AML-193 (cell line): ENCODE measurements at regions not wholly inside any gene's neighbourhood (a gene's known extent, or its start where the extent isn't known, plus 50 kb on each side); places are given as distances from the start of the nearest gene placed in this dataset.
"Not testable (repeated sequence)": the region's sequence is repeated elsewhere in the genome, so short reads cannot be mapped to it uniquely, and the experiment has no call there.

Experiments
- DNase-seq, 2 experiments: peaks; one replicate each; lab custom pipeline; 2025; lab: John Stamatoyannopoulos, UW

GRCh38 chr2:176854062-176854461, 358.5 kb upstream of the HNRNPA3 start:
- DNase-seq, result no peak

- DNase-seq, result no peak
Observed at GRCh38 chr2:176854878-176855277, 357.7 kb upstream of the HNRNPA3 start.

GRCh38 chr2:176856683-176857082, 355.9 kb upstream of the HNRNPA3 start:
- no peak for DNase-seq

GRCh38 chr2:176865336-176865735, 347.3 kb upstream of the HNRNPA3 start:
- no peak for DNase-seq

- DNase-seq, result no peak
Observed at GRCh38 chr2:176872406-176872805, 340.2 kb upstream of the HNRNPA3 start.

GRCh38 chr2:176873403-176873802, 339.2 kb upstream of the HNRNPA3 start:
- DNase-seq, result no peak

DNA sequence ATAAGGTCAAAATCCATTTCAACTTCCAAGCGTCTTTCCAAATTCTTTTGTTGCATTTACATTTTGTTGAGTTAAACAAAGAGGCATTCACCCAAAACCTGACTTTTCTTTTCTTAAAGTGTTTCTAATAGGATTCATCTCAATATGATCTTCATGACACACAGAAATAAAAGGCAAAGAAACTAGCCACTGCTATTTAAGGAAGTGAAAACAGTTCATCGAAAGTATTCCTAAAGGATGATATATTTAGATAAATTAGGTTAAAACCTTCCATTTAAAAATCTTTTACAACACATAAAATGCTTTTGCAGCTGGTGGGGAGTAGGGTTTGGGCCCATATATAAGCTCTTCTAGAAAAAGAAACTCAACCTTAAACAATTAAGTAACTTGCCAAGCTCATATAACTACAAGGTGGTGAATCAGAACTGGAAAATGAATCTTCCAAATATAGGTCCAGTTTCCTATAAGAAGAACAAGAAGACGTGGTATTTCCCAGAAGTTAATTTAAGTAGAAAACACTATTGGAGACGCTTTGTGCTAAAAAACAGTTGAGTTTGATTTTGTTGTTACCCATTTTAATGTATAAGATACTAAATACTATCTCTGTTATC, 336.0 kb upstream of the HNRNPA3 start:
- no peak for DNase-seq

DNA sequence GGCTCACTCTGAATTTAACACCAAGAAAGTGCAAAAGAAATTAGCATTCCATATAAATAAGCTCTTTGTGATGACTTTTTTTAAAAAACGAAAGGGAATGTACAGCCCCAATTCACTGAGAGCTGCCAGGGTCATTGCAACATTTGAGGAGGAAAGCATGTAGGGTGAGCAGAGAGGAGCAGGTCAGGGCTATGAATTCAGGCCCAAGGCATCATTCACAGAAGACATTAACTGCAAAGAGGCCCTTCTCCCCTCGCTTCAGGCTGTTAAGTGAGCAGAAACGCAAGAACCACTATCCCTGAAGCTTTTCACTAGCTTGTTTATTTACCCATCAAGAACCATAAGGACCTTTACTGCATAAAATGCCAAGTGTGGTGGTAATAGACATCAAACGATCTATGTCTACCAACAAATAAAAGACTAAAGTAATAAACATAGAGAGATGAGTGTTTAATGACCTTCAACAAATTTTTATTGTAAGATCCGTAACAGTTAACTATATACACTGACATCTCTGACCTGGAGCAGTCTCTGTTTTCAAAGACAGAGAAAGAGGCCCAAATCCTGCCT, 333.1 kb upstream of the HNRNPA3 start:
- no peak for DNase-seq

DNA sequence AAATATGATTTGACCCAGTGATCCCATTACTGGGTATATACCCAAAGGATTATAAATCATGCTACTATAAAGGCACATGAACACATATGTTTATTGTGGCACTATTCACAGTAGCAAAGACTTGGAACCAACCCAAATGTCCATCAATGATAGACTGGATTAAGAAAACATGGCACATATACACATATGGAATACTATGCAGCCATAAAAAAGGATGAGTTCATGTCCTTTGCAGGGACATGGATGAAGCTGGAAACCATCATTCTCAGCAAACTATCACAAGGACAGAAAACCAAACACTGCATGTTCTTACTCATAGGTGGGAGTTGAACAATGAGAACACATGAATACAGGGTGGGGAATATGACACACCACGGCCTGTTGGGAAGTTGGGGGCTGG, 330.5 kb upstream of the HNRNPA3 start:
- not testable (repeated sequence) for DNase-seq

- no peak for DNase-seq
Observed at GRCh38 chr2:176885001-176885643, 327.5 kb upstream of the HNRNPA3 start.

DNA sequence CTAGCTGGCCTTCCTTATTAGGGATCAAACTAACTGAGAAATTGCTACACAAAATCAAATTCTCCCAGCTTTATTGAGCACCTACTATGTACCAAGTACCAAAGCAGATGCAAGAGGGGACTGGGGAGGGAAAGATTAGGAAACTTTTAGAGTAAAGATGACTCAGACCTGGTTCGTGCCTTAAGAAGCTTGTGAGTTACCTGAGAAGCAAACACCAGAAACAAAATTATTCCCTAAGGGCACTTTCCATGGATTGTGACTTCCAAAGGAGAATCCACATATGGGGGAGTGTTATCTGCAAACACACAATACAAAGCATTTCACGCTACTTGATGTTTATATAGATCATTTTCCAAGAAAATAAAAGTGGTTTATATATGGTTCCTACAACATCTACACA, 326.9 kb upstream of the HNRNPA3 start:
- DNase-seq, result no peak

- no peak for DNase-seq
Observed at GRCh38 chr2:176891105-176891504, 321.5 kb upstream of the HNRNPA3 start.

DNA sequence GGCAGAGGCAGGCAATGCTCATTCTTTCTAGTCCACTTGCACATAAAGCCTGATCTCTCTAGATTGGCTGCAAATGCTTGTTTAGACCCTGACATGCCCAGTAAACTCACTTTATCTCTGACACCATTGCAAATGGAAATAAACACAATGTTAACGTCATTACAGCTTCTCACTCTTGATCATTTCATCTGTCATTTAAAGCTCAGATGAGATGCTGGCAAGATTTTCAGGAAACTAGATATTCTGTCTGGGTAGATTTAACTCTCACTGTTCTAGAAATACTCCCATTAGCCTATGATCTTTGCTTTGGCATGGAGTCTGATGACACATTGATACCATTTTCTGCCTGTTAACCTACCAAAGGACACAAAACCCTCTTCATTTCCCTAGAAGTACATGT, 320.7 kb upstream of the HNRNPA3 start:
- DNase-seq, result no peak

DNA sequence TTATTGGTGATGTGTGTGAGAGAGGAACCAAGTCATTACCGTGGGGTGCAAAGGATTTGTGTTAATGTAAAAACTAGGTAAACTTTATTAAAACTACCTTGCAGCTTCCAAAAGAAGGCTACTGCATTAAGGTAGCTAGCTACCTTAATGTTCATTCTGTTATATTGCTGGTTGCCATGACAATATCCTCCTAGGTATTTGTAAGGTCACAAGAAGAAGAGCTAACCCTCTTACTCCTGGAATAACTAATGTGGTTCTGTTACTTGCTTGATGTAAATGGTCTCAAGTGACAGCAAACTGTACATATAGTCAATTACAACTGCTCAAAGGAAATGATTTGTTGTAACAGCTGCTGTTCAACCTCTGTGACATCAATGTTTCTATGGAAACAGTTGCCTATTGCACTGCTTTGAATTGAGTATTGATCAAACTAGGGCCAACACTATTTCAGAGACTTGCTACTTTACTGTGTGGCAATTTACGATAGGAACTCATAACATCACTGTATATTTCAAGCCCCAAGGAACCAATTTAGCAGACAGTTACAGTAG, 319.8 kb upstream of the HNRNPA3 start:
- no peak for DNase-seq

GRCh38 chr2:176895158-176895557, 317.4 kb upstream of the HNRNPA3 start:
- no peak for DNase-seq

DNA sequence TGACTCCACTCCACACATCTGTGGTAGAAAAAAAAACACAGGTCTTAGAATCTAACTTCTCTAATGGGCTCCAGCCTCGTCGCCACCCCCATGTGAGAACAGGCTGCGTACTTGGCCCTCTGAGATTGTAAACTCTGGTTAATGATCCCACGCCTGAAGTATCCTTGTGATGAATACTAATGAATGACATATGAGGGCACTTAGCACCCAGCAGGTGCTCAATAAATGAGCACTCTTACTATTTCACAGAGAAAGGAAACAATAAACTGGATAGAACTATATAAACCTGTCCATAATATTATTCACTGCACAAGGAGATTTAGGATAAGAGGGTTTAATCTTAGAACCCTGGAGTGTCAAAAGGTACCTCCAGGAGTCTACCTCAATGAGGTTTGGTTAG, 310.1 kb upstream of the HNRNPA3 start:
- DNase-seq, result no peak

DNA sequence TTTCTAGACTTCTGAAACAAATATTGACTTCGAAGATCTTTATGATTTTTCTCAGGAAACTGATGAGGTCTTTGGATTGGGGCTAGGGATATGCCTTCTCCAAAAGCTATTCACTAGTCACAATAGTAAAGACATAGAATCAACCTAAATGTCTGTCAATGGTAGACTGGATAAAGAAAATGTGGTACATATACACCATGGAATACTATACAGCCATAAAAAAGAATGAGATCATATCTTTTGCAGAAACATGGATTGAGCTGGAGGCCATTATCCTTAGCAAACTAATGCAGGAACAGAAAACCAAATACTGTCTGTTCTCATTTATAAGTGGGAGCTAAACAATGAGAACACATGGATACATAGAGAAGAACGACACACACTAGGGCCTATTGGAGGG, 308.5 kb upstream of the HNRNPA3 start:
- not testable (repeated sequence) for DNase-seq

- DNase-seq, result no peak
Observed at GRCh38 chr2:176907341-176907740, 305.3 kb upstream of the HNRNPA3 start.

DNA sequence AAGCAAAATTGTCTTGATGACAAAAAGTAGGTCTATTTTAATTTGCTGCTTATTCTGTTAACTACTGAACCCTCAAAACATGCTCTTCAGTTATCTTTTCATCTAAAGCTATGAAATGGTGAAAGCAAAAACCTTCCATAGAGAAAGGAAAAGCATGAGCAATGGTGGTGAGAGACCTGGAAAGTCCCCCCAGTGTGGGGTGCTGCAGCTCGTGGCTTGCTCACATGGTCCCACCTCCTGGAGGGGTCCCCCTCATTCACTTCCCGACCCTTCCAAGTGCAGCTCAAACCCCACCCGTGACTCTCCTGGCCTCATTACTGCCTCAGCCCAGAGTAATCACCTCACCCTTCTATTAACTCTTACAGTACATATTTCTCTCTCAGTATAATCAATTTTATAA, 301.8 kb upstream of the HNRNPA3 start:
- DNase-seq, result no peak

DNA sequence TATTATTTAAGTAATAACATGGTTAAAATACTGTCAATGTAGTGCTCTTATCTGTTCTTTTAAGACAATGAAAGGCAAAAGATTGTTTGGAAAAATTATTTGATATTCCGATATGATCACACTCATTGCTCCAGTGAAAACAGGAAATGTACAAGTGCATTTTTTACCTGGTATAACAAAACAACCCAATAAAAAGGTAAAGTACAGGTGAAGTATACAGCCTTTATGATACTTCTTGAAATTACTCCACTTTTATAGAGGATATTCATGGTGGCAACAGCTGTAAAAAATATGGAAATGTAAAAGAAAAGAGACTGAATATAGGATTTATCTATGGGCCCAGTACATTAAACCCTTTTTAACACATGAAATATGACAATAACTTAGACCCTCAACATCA, 298.6 kb upstream of the HNRNPA3 start:
- DNase-seq, result no peak

GRCh38 chr2:176914371-176914770, 298.2 kb upstream of the HNRNPA3 start:
- no peak for DNase-seq

- DNase-seq, result not testable (repeated sequence)
Observed at GRCh38 chr2:176922545-176922944, 290.0 kb upstream of the HNRNPA3 start.

DNA sequence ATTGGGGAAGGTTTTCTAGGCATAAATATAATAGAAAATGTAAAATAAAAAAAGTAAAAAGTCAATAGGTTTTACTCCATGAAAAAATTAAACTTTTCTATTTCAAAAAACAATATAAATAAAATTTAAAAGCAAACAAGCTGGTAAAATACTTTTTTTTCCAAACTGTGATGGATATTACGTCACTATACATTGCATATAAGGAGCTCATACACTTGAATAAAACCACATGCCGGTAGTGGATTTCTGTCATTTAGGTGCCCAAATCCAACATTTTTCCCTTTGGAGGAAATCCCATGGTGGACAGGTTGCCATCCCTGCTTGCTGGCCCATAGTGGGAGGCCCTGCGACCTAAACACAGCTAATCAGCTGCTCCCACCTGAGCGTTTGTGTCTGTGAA, 289.4 kb upstream of the HNRNPA3 start:
- no peak for DNase-seq
